ENCODE measurements at regions not wholly inside any gene's neighbourhood (a gene's known extent, or its start where the extent isn't known, plus 50 kb on each side); places are given as distances from the start of the nearest gene placed in this dataset.

GRCh38 chr21:28427394-28428022 is 565.2 kb downstream of the LTN1 start:
- H3K4me3 ChIP-seq (ENCODE audit: low read depth, low read length) = no peak overlapping the region
- peak; percentile 56 for DNase-seq (ENCODE audit: low read depth)
- TF ChIP-seq, protein P1, sequence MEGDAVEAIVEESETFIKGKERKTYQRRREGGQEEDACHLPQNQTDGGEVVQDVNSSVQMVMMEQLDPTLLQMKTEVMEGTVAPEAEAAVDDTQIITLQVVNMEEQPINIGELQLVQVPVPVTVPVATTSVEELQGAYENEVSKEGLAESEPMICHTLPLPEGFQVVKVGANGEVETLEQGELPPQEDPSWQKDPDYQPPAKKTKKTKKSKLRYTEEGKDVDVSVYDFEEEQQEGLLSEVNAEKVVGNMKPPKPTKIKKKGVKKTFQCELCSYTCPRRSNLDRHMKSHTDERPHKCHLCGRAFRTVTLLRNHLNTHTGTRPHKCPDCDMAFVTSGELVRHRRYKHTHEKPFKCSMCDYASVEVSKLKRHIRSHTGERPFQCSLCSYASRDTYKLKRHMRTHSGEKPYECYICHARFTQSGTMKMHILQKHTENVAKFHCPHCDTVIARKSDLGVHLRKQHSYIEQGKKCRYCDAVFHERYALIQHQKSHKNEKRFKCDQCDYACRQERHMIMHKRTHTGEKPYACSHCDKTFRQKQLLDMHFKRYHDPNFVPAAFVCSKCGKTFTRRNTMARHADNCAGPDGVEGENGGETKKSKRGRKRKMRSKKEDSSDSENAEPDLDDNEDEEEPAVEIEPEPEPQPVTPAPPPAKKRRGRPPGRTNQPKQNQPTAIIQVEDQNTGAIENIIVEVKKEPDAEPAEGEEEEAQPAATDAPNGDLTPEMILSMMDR (conservative IDR thresholded peaks at IDR 0.05; ENCODE audit: low read depth, low read length) = no peak

DNA sequence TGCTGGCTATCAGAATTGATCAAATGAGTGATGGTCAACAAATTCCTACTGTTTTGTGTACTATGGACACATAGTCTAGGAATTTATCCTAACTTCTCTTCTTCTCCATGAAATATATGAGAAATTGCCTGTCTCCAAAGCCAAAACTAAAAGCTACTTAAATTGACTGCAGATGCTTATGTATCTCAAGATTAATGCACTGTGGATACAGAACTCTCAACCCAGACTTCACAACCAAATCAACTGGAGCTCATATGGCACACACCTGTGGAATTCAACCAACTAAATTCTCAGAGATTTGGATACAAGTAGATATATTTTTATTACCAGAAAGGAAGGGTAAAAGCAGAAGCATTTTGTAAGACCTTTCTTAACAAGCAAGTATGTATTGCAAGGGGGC is 566.1 kb downstream of the LTN1 start:
- TF ChIP-seq, protein P1 (conservative IDR thresholded peaks at IDR 0.05; ENCODE audit: low read depth, low read length) = no peak
- no peak overlapping the region for H3K4me3 ChIP-seq (ENCODE audit: low read depth, low read length)
- no peak for DNase-seq (ENCODE audit: low read depth)

DNA sequence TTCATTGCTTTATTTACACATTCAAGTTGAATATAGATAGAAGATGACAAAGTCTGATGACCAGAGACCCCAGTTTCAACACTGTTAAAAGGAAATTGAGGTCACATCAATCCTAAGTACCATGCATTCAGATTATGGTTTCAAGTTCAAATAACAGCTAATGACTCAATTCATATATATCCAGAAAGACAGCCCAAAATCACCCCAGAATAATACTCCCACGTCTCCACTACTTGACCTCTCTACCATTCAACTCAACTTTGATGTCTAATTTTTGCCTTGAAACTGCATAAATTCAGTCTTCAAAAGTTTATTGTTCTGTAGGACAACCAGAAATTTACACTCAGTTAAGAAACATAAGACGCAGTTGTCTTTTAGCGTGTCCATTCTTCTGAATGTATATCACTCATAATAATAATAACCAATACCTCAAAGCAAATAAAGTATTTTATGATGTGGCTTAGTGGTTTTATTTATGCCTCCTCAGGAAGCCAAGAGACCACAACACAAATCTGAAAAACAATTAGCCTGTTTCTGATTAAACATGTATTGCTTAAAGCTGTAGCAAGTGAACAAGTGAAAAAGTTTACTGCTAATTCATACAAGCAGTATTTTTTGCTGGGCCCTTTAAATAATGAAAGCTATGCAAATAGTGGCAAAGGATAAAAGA is 569.0 kb downstream of the LTN1 start:
- TF ChIP-seq, protein P1 (conservative IDR thresholded peaks at IDR 0.05; ENCODE audit: low read depth, low read length) = no peak
- H3K4me3 ChIP-seq (ENCODE audit: low read depth, low read length) = no peak overlapping the region
- DNase-seq (ENCODE audit: low read depth) = no peak

- peak; percentile 77 for DNase-seq (ENCODE audit: low read depth)
- no peak overlapping the region for H3K4me3 ChIP-seq (ENCODE audit: low read depth, low read length)
- TF ChIP-seq, protein P1 (conservative IDR thresholded peaks at IDR 0.05; ENCODE audit: low read depth, low read length) = no peak
Measured at GRCh38 chr21:28421716-28422524, 570.8 kb downstream of the LTN1 start.

DNA sequence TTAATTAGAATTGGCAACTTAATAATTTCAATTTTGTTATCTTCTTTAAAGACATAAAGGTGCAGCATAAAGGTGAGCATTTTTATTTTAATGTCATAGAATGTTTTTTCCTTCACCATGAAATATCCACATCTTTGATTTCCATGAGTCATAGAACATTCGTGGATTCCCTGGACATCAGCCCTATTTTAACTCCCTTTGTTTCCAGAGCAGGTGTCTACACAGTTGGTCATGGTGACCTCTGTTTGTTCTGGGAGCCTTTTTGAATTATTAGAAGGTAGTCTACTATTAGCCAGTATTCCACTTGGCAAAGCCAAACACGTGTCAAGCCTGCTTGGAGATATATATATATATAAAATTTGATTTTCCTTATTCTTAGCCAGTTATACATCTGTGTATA is 572.9 kb downstream of the LTN1 start:
- no peak overlapping the region for H3K4me3 ChIP-seq (ENCODE audit: low read depth, low read length)
- no peak for DNase-seq (ENCODE audit: low read depth)
- TF ChIP-seq, protein P1 (conservative IDR thresholded peaks at IDR 0.05; ENCODE audit: low read depth, low read length) = no peak

- TF ChIP-seq, protein P1 (conservative IDR thresholded peaks at IDR 0.05; ENCODE audit: low read depth, low read length) = no peak
- H3K4me3 ChIP-seq (ENCODE audit: low read depth, low read length) = no peak overlapping the region
- peak; percentile 63 for DNase-seq (ENCODE audit: low read depth)
Measured at GRCh38 chr21:28418726-28419514, 573.8 kb downstream of the LTN1 start.

Data from choroid plexus epithelial cell (primary cell).